Hippocampal formation (tissue), 2 donors: ENCODE measurements at regions not wholly inside any gene's neighbourhood (a gene's known extent, or its start where the extent isn't known, plus 50 kb on each side); places are given as distances from the start of the nearest gene placed in this dataset.

Experiments used
- DNase-seq, 2 donors: peaks; one replicate each; lab custom pipeline; 2025; lab: John Stamatoyannopoulos, UW

GRCh38 chr9:80932947-80933780 is 756.2 kb downstream of the TLE1 start:
- no peak for DNase-seq

GRCh38 chr9:80932181-80932580 is 757.2 kb downstream of the TLE1 start:
- no peak for DNase-seq

- DNase-seq = peak in 1 of 2 donors; percentile 10
Observed at GRCh38 chr9:80931163-80931562, 758.2 kb downstream of the TLE1 start.

- DNase-seq = no peak
Observed at GRCh38 chr9:80928697-80929096, 760.6 kb downstream of the TLE1 start.

- DNase-seq = peak in 1 of 2 donors; percentile 4
Observed at GRCh38 chr9:80926611-80927010, 762.7 kb downstream of the TLE1 start.

GRCh38 chr9:80922544-80922943 is 766.8 kb downstream of the TLE1 start:
- DNase-seq = no peak

- no peak for DNase-seq
Observed at GRCh38 chr9:80906728-80907127, 782.6 kb downstream of the TLE1 start.

GRCh38 chr9:80899208-80899607 is 790.1 kb downstream of the TLE1 start:
- no peak for DNase-seq

GRCh38 chr9:80893190-80893589 is 796.2 kb downstream of the TLE1 start:
- no peak for DNase-seq

- no peak for DNase-seq
Observed at GRCh38 chr9:80892703-80893102, 796.6 kb downstream of the TLE1 start.

- no peak for DNase-seq
Observed at GRCh38 chr9:80890124-80890523, 799.2 kb downstream of the TLE1 start.

- peak; percentile 24 to 29 for DNase-seq
Observed at GRCh38 chr9:80885894-80886293, 803.5 kb downstream of the TLE1 start.

GRCh38 chr9:80883826-80884579 is 805.3 kb downstream of the TLE1 start:
- DNase-seq = no peak

GRCh38 chr9:80883426-80883825 is 805.9 kb downstream of the TLE1 start:
- no peak for DNase-seq

GRCh38 chr9:80881940-80882339 is 807.4 kb downstream of the TLE1 start:
- DNase-seq = no peak

- no peak for DNase-seq
Observed at GRCh38 chr9:80881320-80881719, 808.0 kb downstream of the TLE1 start.

GRCh38 chr9:80878556-80878955 is 810.8 kb downstream of the TLE1 start:
- DNase-seq = no peak

GRCh38 chr9:80875947-80876346 is 813.4 kb downstream of the TLE1 start:
- DNase-seq = no peak

GRCh38 chr9:80874276-80874675 is 815.1 kb downstream of the TLE1 start:
- no peak for DNase-seq

- DNase-seq = no peak
Observed at GRCh38 chr9:80873861-80874260, 815.5 kb downstream of the TLE1 start.

- no peak for DNase-seq
Observed at GRCh38 chr9:80871596-80871995, 817.8 kb downstream of the TLE1 start.

GRCh38 chr9:80867731-80868130 is 821.6 kb downstream of the TLE1 start:
- DNase-seq = no peak

- DNase-seq = no peak
Observed at GRCh38 chr9:80866576-80867227, 822.6 kb downstream of the TLE1 start.
